Testis (tissue), 2 donors: ENCODE measurements at regions not wholly inside any gene's neighbourhood (a gene's known extent, or its start where the extent isn't known, plus 50 kb on each side); places are given as distances from the start of the nearest gene placed in this dataset.

Source experiments
- DNase-seq: peaks from one replicate; pipeline ENCODE4 v3.0.0-alpha.2; 2019
- H3K27ac ChIP-seq, 2 donors: fragments of 200-600 bp; sonication (generic); one replicate each; pipeline ENCODE4 v1.5.1; 2019
- H3K27me3 ChIP-seq: fragments of 200-600 bp; sonication (generic); one replicate; pipeline ENCODE4 v1.5.1; 2019
- H3K36me3 ChIP-seq: fragments of 200-600 bp; sonication (generic); one replicate; pipeline ENCODE4 v1.5.1; 2017; ENCODE audit warnings: low read depth; ENCODE audit errors: missing control alignments
- H3K4me1 ChIP-seq: fragments of 200-600 bp; sonication (generic); one replicate; pipeline ENCODE4 v1.5.1; 2019
- H3K4me3 ChIP-seq, 2 donors: fragments of 200-600 bp; sonication (generic); one replicate each; pipeline ENCODE4 v1.5.1; 2017 to 2019
- H3K9me3 ChIP-seq: fragments of 200-600 bp; sonication (generic); one replicate; pipeline ENCODE4 v1.5.1; 2017
- POLR2A ChIP-seq: fragments of 450-650 bp; IDR thresholded peaks from one replicate; pipeline ENCODE4 v1.6.1; 2017; ENCODE audit warnings: antibody characterized with exemption, mild to moderate bottlenecking, moderate library complexity
- WGBS, 2 donors: methylation state at CpG; one replicate each; pipeline ENCODE4 v1.1.5; 2018; 5-methylcytosine and 5-hydroxymethylcytosine counted together
- intact Hi-C: fragments of 100-400 bp; cut with DNase I; formaldehyde crosslinking; loops from one replicate; pipeline ENCODE4 v1.15.1; 2023; ENCODE audit warnings: low total_unique reads
- TF ChIP-seq, protein P1 (sequence below), 3 experiments: fragments of 450-650 bp in 2 of 3; fragments of 200-600 bp in 1 of 3; sonication (generic) in 1 of 3; IDR thresholded peaks; one replicate each; pipeline ENCODE4 v1.5.1; 2016 to 2019; ENCODE audit warnings: antibody characterized with exemption in 3 of 3, mild to moderate bottlenecking in 2 of 3, moderate library complexity in 1 of 3

DNA sequence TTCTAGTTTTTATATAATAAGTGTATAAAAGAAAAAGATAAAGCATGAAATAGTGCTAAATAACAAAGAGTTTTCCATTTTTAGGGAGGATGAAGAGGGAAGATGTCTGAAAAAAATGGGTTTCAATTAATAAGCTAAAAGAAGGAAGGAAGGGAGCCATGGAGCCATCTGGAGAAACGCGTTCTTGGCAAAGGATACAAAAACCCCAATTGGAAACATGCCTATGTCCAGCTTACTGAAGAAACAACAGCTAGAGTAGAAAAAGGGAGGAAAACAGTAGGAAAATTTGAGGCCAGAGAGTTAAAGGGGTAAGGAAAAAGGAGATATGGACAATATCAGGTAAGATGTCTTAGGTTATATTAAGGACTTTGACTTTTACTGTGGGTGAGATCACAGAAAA lies 416.2 kb upstream of the GHITM start:
- Histone ChIP-seq H3K9me3 (no peaks in the 10 kb centered on the region), H3K27me3 (no peaks in the 10 kb centered on the region), H3K4me1 (peaks cover 3% of the 10 kb centered on the region), H3K27ac (peak overlapping the region in 1 of 2 donors; percentile 68), H3K36me3 (no peaks in the 10 kb centered on the region), H3K4me3 (no peak overlapping the region)
- no peak for TF ChIP-seq POLR2A
- TF ChIP-seq, protein P1, sequence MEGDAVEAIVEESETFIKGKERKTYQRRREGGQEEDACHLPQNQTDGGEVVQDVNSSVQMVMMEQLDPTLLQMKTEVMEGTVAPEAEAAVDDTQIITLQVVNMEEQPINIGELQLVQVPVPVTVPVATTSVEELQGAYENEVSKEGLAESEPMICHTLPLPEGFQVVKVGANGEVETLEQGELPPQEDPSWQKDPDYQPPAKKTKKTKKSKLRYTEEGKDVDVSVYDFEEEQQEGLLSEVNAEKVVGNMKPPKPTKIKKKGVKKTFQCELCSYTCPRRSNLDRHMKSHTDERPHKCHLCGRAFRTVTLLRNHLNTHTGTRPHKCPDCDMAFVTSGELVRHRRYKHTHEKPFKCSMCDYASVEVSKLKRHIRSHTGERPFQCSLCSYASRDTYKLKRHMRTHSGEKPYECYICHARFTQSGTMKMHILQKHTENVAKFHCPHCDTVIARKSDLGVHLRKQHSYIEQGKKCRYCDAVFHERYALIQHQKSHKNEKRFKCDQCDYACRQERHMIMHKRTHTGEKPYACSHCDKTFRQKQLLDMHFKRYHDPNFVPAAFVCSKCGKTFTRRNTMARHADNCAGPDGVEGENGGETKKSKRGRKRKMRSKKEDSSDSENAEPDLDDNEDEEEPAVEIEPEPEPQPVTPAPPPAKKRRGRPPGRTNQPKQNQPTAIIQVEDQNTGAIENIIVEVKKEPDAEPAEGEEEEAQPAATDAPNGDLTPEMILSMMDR (IDR thresholded peaks at IDR 0.05), result no peak
- no peak for DNase-seq
- 59 to 70% methylated on average over 2 of the region's 2 CpGs for WGBS, 2 donors
- intact Hi-C loops, result no loop called here

DNA sequence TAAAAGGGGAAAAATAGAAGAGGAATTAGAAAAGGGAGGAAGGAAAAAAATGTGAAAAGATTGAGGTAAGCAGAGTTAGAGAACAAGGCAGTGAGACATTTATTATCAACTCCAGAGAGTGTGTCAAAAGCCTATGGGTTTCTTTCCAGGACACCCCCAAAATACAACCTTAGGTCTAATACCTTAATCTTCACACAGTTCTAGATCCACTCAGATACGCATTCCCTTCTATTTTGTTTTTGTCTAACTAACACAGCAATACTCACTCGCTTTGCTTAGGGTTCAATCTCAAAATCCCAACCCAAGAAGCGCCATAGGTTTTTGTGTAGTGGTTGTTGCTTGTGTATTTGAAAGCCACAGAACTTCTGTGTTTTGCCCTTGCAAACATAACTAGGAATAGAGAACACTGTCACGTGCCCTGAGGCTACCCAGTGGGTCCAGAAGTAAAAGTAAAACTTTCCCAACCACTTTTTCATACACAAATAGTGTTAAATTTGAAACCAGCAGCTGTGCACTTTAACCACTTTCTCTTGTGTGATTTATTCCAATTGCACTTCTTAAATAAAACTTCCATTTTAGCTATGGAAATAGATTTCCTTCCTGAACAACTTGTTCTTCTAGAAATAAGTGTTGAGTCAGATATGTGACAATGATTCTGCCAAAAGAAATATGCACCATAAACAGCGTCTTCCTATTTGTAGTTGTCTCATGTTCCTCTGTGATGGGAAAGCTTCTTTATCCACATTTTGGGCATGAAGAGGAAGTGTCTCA lies 414.7 kb upstream of the GHITM start:
- no peaks in the 10 kb centered on the region for H3K27me3 ChIP-seq
- TF ChIP-seq, protein P1 (IDR thresholded peaks at IDR 0.05), result no peak
- H3K4me3 ChIP-seq, result no peak overlapping the region
- no peaks in the 10 kb centered on the region for H3K36me3 ChIP-seq
- H3K27ac ChIP-seq, result peak overlapping the region in 1 of 2 donors; percentile 68
- no peaks in the 10 kb centered on the region for H3K9me3 ChIP-seq
- intact Hi-C loops, result no loop called here
- WGBS, 2 donors, result 67 to 70% methylated on average over 5 of the region's 5 CpGs
- peaks cover 3% of the 10 kb centered on the region for H3K4me1 ChIP-seq
- no peak for DNase-seq

DNA sequence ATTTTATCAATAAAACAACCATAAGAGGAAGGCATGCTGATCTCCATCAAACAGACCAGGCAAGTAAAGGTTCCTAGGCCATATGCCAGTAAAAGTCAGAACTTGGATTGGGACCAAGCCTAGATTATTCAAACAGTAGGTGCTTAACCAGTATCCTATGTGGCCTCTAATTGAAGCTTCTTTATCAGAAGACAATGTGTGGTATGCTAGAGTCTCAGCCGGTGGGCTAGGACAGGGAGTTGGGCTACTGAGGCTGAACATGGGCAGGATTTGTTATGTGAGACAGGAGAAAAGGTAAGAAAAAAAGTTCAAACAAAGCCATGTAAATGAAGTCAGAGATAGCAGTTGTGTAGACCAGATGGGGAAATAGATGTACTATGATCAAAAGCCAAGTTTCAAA lies 413.7 kb upstream of the GHITM start:
- Histone ChIP-seq H3K36me3 (no peaks in the 10 kb centered on the region), H3K4me3 (no peak overlapping the region), H3K27ac (peak overlapping the region in 1 of 2 donors; percentile 34), H3K9me3 (no peaks in the 10 kb centered on the region), H3K27me3 (no peaks in the 10 kb centered on the region), H3K4me1 (peaks cover 3% of the 10 kb centered on the region)
- no peak for DNase-seq
- no peak for TF ChIP-seq POLR2A
- TF ChIP-seq, protein P1 (IDR thresholded peaks at IDR 0.05), result no peak
- intact Hi-C loops, result no loop called here
- WGBS, 2 donors, result 82 to 94% methylated on average over 1 of the region's 1 CpG

DNA sequence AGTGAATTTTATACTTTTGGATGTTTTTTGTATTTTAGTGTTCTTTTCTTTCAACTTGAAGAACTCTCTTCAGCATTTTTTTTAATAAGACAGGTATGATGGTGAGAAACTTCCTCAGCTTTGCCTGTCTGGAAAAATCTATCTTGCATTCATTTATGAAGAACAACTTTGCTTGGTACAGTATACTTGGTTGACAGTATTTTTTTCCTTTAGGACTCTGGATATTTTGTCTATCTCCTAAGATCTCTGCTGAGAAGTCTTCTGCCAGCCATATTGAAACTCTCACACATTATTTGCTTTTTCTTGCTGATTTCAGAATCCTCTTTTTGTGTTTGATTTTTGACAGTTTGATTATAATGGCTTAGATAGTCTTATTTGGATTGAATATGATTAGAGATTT lies 405.0 kb upstream of the GHITM start:
- H3K27me3 ChIP-seq, result no peaks in the 10 kb centered on the region
- TF ChIP-seq, protein P1 (IDR thresholded peaks at IDR 0.05), result no peak
- no peak for TF ChIP-seq POLR2A
- H3K36me3 ChIP-seq, result no peaks in the 10 kb centered on the region
- H3K27ac ChIP-seq, result no peak overlapping the region
- no peaks in the 10 kb centered on the region for H3K4me1 ChIP-seq
- intact Hi-C loops, result no loop called here
- H3K9me3 ChIP-seq, result no peaks in the 10 kb centered on the region
- H3K4me3 ChIP-seq, result no peak overlapping the region
- DNase-seq, result no peak

DNA sequence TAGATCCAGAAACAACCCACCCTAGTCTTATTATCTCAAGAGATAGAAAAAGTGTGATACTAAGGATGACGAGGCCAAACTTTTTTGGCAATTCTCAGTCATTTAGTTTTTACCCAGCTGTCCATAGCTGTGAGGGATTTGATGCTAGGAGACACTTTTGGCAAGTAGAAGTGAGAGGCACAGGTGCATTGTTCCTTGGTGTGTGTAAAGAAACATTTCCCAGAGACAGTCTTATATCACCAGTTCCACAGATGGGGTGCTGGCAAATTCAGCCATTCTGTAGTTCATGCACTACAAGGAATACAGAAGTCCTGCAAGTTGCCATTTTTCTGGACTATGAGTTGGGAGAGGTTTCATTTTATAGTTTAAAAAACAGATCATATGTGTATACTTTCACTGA lies 403.3 kb upstream of the GHITM start:
- no peaks in the 10 kb centered on the region for H3K27me3 ChIP-seq
- DNase-seq, result no peak
- no peak overlapping the region for H3K27ac ChIP-seq
- no peaks in the 10 kb centered on the region for H3K9me3 ChIP-seq
- no peaks in the 10 kb centered on the region for H3K4me1 ChIP-seq
- WGBS, 2 donors, result 83 to 95% methylated on average over 1 of the region's 1 CpG
- no peak for TF ChIP-seq POLR2A
- TF ChIP-seq, protein P1 (IDR thresholded peaks at IDR 0.05), result no peak
- intact Hi-C loops, result no loop called here
- H3K36me3 ChIP-seq, result no peaks in the 10 kb centered on the region
- H3K4me3 ChIP-seq, result no peak overlapping the region
